Suppressor macrophage (primary cell): ENCODE measurements at regions not wholly inside any gene's neighbourhood (a gene's known extent, or its start where the extent isn't known, plus 50 kb on each side); places are given as distances from the start of the nearest gene placed in this dataset.

Experiments
- DNase-seq, 4 experiments: peaks; one replicate each; pipeline ENCODE4 v3.0.0-alpha.2; 2020 to 2022

- DNase-seq = no peak
Measured at GRCh38 chr11:111137846-111138245, 107.7 kb upstream of the POU2AF2 start.

DNA sequence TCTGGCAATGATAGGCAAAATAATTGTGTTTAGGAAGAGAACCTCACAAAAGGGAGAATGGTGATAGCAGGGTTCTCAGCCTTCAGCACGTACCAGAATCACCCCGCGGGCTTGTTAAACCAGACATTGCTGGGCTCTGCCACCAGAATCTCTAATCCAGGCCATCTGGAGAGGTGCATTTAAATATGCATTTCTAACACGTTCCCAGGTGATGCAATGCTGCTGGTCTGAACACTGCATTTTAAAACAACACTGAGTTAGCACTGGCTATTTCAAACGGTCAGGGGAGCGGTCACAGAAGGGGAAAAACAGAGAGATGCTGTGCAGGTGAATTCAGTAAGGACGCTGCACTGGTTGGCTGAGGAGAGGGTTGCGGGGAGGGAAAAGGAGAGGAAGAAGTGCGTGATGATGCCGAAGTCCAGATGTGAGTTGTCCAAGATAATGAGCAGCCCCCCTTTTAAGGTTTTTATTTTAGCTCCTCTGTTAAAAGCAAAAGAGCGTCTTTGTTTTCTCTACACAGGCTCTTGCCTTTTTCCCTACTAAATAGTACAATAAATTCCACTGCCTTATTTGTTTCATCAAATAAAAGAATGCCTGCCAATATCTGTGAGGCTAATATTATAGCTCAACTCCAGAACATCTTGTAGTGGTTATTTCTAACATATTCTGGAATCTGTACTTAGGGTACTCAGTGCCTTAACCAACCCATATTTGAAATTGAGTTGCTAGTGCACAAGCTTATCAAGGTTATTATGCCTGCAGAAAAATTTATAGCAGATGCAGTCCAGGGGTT lies 109.6 kb upstream of the POU2AF2 start:
- no peak for DNase-seq

- no peak for DNase-seq
Measured at GRCh38 chr11:111135101-111135500, 110.4 kb upstream of the POU2AF2 start.

- no peak for DNase-seq
Measured at GRCh38 chr11:111128076-111128870, 117.3 kb upstream of the POU2AF2 start.

DNA sequence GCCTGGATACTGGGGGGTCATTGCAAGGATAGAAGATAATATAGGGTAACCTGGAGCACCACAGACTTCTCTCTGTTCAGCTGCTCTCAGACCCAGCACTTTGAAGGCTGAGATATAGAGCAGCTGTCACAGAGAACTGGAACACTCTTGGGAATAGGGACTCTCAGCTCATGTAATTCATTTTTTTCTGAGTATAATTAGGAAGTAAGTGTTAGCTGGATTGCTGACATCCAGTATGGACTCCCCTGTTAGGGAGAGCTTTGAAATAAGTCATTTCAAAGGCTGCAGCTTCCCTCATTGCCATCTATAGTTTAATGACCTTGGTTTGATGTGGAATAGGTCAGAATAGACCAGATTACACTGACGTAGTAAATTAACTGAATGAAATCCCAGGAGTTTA lies 120.8 kb upstream of the POU2AF2 start:
- DNase-seq = no peak

DNA sequence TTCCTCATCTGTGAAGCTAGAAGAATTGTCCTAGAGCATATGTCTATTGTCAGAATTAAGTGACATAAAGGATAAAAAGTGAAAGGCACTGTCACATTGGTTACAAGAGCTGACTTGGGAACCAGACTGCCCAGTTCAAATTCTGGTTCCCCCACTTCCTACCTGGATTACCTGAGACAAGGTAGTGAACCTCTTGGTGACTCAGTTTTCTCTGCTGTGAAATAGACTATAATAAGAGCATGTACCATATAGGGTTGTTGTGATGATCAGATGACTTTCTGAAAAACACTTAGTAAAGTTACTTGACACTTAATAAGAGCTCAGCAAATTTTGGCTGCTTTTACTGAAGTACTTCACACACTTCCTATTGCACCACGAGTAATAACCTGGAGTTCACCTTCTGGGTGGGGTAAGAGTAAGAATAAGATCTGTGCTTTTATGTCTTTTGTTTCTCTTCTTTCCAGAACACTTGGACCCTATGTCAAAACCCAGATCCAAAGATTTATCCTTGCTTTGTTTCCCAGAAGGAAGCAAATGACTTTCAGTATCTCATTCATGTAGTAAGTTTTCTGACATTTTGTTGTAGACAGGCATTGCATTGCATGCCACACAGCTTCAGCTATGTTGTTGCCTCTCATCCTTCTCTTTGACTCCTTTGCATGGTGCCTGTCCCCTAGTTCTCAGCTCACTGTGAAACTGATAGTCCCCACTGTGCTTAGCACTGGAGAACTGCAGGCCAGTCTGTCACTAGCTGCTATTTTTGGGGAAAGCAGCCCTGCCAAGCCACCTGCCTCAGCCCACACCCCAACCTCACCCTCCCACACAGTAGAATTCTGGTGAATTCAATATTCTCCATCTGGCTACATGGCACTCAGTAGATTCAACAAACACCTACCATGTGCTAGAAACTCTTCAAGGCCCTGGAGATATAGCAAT lies 121.8 kb upstream of the POU2AF2 start:
- no peak for DNase-seq

DNA sequence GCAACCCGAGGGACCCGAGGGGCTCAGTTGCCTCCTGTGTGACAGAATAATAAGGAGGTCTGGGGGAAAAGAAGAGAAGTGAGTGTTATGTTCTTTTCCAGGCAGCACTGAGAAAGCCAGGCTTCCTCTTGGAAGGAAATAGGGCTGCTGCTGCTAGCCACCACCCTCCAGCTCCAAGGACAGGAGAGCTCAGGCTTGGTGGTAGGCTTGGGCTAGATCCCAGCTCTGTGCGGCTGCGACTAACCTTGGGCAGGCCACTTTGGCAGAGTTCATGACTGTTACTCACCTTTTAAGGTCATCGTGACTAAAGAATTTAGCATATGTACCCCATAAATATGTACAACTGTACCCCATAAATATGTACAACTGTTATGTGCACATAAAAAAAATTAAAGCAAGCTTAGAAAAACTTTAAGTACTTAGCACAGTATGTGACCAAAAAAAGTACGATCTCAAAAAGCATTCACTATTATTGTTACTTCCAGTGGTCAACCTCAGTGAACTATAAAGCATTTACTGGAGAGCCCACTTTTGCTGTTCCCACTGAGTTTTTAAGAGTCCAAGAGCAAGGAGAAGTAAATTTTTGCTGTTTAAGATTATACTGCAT lies 124.7 kb upstream of the POU2AF2 start:
- no peak for DNase-seq

- DNase-seq = no peak
Measured at GRCh38 chr11:111120161-111120560, 125.4 kb upstream of the POU2AF2 start.

DNA sequence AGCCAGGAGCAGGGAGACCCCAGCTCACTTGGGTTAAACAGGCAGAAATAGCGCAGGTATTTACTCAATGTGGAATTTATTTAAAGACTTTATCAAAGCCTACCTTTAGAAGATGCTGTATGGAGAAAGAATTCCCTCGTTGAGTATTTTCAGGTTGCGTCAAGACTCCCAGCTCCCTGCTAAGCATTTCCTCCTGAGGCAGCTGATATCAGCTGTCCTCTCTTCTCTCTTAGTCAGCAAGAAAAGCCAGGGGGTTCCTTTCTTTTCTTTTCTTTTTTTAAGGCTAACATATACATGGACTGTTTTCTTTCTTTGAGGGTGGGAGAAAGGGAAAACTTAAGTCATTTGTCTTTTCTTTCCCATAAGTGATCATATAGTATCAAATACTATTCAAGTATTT lies 125.8 kb upstream of the POU2AF2 start:
- no peak for DNase-seq

GRCh38 chr11:111115890-111116289 lies 129.6 kb upstream of the POU2AF2 start:
- DNase-seq = no peak

DNA sequence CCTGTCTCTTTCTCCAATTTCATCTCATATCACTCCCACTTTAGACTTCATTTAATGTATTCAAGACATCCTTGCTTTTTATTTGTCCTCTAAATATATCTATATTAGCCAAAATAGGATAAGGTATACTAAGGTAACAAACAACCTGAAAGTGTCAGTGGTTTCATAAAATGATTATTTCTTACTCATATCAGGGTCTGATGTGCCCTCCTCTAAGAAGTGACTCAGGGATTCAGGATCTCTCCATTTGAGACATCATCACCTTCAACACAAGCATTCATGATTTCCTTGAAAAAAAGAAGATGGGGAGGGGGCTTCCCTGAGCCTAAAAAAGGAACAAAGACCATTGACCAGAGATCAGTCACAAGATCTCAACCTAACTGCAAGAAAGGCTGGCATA lies 131.4 kb upstream of the POU2AF2 start:
- no peak for DNase-seq

DNA sequence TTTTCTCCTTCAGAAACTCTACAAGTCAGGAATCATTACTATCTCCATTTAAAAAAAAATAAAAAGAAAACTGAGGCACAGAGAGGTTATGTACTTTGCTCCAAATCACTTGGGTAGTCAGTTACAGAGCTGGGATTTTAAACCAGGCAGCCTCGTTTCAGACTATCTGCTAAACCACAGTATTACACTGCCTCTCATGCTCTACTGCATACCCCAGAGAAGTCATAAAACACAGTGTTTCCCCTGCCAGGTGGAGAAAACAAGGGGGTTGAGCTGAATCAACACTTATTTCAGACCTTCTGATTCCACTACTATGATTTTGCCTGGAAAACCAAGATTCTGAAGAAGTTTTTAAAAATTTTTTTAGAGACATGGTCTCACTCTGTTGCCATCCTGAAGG lies 132.9 kb upstream of the POU2AF2 start:
- no peak for DNase-seq

DNA sequence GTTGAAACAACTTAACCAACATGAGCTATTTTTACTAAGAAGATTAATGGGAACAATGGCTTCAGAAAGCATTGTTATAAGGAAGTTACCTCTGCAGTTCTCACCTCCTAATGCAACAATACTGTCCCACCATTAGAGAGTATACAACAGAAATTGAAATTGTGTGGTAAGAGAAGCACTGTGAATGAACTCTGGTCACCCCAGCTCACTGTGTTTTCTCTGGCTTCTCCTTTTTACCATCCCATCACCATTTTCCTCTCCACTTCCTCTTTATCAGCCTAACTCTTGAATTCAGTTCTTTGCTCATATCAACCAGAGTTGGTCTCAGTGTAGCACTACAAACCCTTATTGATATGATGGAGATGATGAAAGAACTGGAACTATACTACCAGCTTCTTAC lies 138.0 kb upstream of the POU2AF2 start:
- peak; percentile 31 to 63 (median 52) for DNase-seq

DNA sequence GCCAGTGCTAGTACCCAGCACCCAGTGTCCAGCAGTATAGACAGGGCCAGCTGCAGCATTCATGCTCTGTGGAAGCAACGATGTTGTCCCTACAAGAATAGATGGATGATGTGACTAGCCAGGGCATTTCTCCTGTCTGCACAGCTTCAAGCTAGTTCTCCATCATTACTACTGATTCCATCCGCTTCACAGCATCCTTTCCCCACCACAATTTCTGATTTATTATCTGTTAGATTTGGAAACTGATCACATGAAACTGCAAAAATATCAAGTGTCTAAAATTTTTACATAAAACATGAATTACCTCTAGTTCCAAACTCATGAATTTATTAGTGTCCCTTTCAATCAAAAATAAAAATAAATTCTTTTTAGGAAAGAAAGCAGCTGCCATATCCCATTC lies 138.9 kb upstream of the POU2AF2 start:
- no peak for DNase-seq

GRCh38 chr11:111105566-111105965 lies 140.0 kb upstream of the POU2AF2 start:
- DNase-seq = no peak

DNA sequence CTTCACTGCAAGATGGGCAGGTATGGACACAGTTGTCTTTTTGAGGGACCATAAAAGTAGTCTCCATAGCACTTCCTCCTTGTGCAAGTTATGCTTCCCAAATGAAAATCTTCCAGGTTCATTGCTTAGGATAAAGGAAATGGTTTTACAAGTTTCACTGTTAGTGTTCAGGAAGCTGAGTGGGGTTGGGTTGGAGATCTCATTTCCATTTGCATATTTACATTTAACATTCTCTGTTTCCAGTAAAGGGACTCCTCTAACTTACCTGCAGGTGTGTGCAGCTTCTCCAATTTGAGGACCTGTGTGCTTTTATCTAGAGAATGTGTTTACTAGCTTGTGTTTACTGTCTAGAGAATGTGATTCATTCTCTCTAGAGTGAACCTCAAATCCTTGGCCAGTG lies 141.3 kb upstream of the POU2AF2 start:
- DNase-seq = no peak

DNA sequence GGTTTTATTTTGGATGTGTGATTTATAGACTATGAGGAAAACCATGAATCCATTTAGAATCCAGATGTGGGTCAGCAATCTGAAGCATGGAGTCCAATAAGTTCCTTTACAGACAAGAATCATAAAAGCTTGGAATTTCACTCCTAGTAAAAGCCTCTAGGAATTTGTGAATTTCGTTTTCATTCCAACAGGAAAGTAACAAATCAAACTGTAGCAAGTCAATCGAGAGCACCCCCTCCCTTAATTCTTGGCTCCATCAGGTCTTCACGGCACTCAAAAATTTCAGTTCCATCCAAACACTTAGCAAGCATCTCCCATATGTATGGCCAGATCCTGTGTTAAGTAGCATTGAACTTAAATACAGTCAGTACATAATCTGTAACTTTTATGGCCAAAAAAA lies 143.6 kb upstream of the POU2AF2 start:
- no peak for DNase-seq

- DNase-seq = no peak
Measured at GRCh38 chr11:111099028-111099713, 146.4 kb upstream of the POU2AF2 start.

DNA sequence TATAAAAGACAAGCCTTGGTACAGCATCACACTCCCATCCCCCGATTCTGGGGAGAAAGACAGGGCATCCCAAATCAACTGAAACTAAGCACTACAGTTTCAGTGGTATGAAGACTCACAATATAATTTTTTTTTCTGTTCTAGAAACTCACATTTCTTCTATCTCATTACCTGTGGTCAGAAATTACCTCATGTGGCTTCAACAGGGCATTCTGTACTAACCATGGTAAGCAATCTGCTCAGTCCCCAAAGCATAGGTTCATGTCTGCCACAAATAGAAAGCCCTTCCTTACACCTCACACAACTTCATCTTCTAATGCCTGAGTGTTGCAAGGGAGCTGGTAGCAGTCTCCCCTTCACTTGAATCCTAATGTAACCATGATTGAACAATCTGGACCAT lies 147.4 kb upstream of the POU2AF2 start:
- DNase-seq = no peak

GRCh38 chr11:111097191-111097590 lies 148.3 kb upstream of the POU2AF2 start:
- peak; percentile 11 to 55 (median 49) for DNase-seq

DNA sequence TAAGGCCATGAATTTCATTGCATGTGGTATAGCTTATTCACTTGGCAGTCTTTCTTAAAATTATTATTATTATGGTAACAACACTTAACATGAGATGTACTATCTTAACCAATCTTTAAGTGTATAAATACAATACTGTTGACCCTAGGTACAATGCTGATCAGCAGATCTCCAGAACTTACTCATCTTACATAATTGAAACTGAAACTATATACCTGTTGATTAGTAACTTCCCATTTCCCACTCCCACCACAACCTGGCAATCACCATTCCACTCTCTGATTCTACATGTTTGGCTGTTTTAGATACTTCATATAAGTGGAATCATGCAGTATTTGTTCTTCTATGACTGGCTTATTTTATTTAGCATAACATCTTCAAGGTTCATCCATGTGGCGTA lies 150.2 kb upstream of the POU2AF2 start:
- no peak for DNase-seq

- no peak for DNase-seq
Measured at GRCh38 chr11:111093061-111093460, 152.5 kb upstream of the POU2AF2 start.
